GM21576 (cell line): ENCODE measurements at regions not wholly inside any gene's neighbourhood (a gene's known extent, or its start where the extent isn't known, plus 50 kb on each side); places are given as distances from the start of the nearest gene placed in this dataset.

Source experiments
- ATAC-seq: cut with Tn5 transposase; IDR thresholded peaks from one replicate; pipeline ENCODE4 v1.9.1; 2021; ENCODE audit warnings: mild to moderate bottlenecking, moderate library complexity; ENCODE audit not compliant: unreplicated experiment

GRCh38 chr1:192943108-192943507 is 116.1 kb downstream of the UCHL5 start:
- ATAC-seq, result no peak

GRCh38 chr1:192943522-192943921 is 115.6 kb downstream of the UCHL5 start:
- ATAC-seq, result no peak

- ATAC-seq, result no peak
Measured at GRCh38 chr1:192945390-192946130, 113.6 kb downstream of the UCHL5 start.

- no peak for ATAC-seq
Measured at GRCh38 chr1:192949783-192950182, 109.4 kb downstream of the UCHL5 start.

- no peak for ATAC-seq
Measured at GRCh38 chr1:192950926-192951325, 108.2 kb downstream of the UCHL5 start.

- ATAC-seq, result peak; percentile 98
Measured at GRCh38 chr1:192951691-192952460, 107.3 kb downstream of the UCHL5 start.

GRCh38 chr1:192952646-192953045 is 106.5 kb downstream of the UCHL5 start:
- ATAC-seq, result no peak

- no peak for ATAC-seq
Measured at GRCh38 chr1:192954705-192955265, 104.4 kb downstream of the UCHL5 start.

- no peak for ATAC-seq
Measured at GRCh38 chr1:192958350-192958749, 100.8 kb downstream of the UCHL5 start.

GRCh38 chr1:192958871-192959270 is 100.3 kb downstream of the UCHL5 start:
- no peak for ATAC-seq

- peak; percentile 47 for ATAC-seq
Measured at GRCh38 chr1:192959657-192960186, 99.4 kb downstream of the UCHL5 start.
